ENCODE measurements at regions not wholly inside any gene's neighbourhood (a gene's known extent, or its start where the extent isn't known, plus 50 kb on each side); places are given as distances from the start of the nearest gene placed in this dataset.
A peak's percentile ranks its signal among the peaks of the same experiment; 100 is the strongest.

- H3K27ac Mint-ChIP-seq = no peak overlapping the region
- no peak for DNase-seq
- peaks cover 18% of the 10 kb centered on the region for H3K27me3 Mint-ChIP-seq
- H3K4me1 ChIP-seq (ENCODE audit: control insufficient read depth, insufficient read depth, low read length, poor library complexity, severe bottlenecking) = no peaks in the 10 kb centered on the region
- no peaks in the 10 kb centered on the region for H3K36me3 Mint-ChIP-seq
- no peaks in the 10 kb centered on the region for H3K27me3 ChIP-seq (ENCODE audit: control insufficient read depth, insufficient read depth, low read length)
- H3K36me3 ChIP-seq (ENCODE audit: control insufficient read depth, insufficient read depth, low read length) = no peaks in the 10 kb centered on the region
- no peak overlapping the region for H3K27ac ChIP-seq (ENCODE audit: insufficient read depth, low read length, poor library complexity, severe bottlenecking)
- H3K4me3 ChIP-seq (ENCODE audit: low read depth, low read length) = no peak overlapping the region
- peaks cover 0 to 1% (median 0%) of the 10 kb centered on the region in 7 donors for H3K9me3 Mint-ChIP-seq
- H3K4me3 Mint-ChIP-seq = no peak overlapping the region
- no peaks in the 10 kb centered on the region for H3K9me3 ChIP-seq (ENCODE audit: control insufficient read depth in 2 of 2, low read length in 2 of 2)
- ATAC-seq (ENCODE audit: low read depth in 2 of 2) = no peak
- no peaks in the 10 kb centered on the region for H3K4me1 Mint-ChIP-seq
Observed at GRCh38 chr3:69674752-69675151, 64.5 kb upstream of the MITF start.

GRCh38 chr3:69671082-69671952 is 67.9 kb upstream of the MITF start:
- no peaks in the 10 kb centered on the region for H3K4me1 Mint-ChIP-seq
- peaks cover 0 to 1% (median 0%) of the 10 kb centered on the region in 7 donors for H3K9me3 Mint-ChIP-seq
- Histone ChIP-seq H3K4me1 (ENCODE audit: control insufficient read depth, insufficient read depth, low read length, poor library complexity, severe bottlenecking) (no peaks in the 10 kb centered on the region), H3K4me3 (ENCODE audit: low read depth, low read length) (no peak overlapping the region), H3K27me3 (ENCODE audit: control insufficient read depth, insufficient read depth, low read length) (no peaks in the 10 kb centered on the region), H3K9me3 (ENCODE audit: control insufficient read depth in 2 of 2, low read length in 2 of 2) (no peaks in the 10 kb centered on the region), H3K27ac (ENCODE audit: insufficient read depth, low read length, poor library complexity, severe bottlenecking) (no peak overlapping the region), H3K36me3 (ENCODE audit: control insufficient read depth, insufficient read depth, low read length) (no peaks in the 10 kb centered on the region)
- H3K4me3 Mint-ChIP-seq = no peak overlapping the region
- peaks cover 9% of the 10 kb centered on the region for H3K27me3 Mint-ChIP-seq
- DNase-seq (peak in 1 of 3 donors; percentile 2), ATAC-seq (ENCODE audit: low read depth in 2 of 2) (no peak)
- H3K27ac Mint-ChIP-seq = no peak overlapping the region
- H3K36me3 Mint-ChIP-seq = no peaks in the 10 kb centered on the region

- ATAC-seq (ENCODE audit: low read depth in 2 of 2) (no peak), DNase-seq (no peak)
- Mint-ChIP-seq H3K27ac (no peak overlapping the region), H3K4me1 (no peaks in the 10 kb centered on the region), H3K36me3 (no peaks in the 10 kb centered on the region), H3K27me3 (peaks cover 5% of the 10 kb centered on the region), H3K4me3 (no peak overlapping the region), H3K9me3 (peaks cover 0 to 3% (median 0%) of the 10 kb centered on the region in 7 donors)
- Histone ChIP-seq H3K27ac (ENCODE audit: insufficient read depth, low read length, poor library complexity, severe bottlenecking) (no peak overlapping the region), H3K9me3 (ENCODE audit: control insufficient read depth in 2 of 2, low read length in 2 of 2) (no peaks in the 10 kb centered on the region), H3K36me3 (ENCODE audit: control insufficient read depth, insufficient read depth, low read length) (no peaks in the 10 kb centered on the region), H3K4me1 (ENCODE audit: control insufficient read depth, insufficient read depth, low read length, poor library complexity, severe bottlenecking) (no peaks in the 10 kb centered on the region), H3K27me3 (ENCODE audit: control insufficient read depth, insufficient read depth, low read length) (no peaks in the 10 kb centered on the region), H3K4me3 (ENCODE audit: low read depth, low read length) (no peak overlapping the region)
Observed at GRCh38 chr3:69669070-69669469, 70.2 kb upstream of the MITF start.

- DNase-seq (no peak), ATAC-seq (ENCODE audit: low read depth in 2 of 2) (no peak)
- no peak overlapping the region for H3K4me3 Mint-ChIP-seq
- no peaks in the 10 kb centered on the region for H3K27me3 Mint-ChIP-seq
- Histone ChIP-seq H3K27me3 (ENCODE audit: control insufficient read depth, insufficient read depth, low read length) (no peaks in the 10 kb centered on the region), H3K9me3 (ENCODE audit: control insufficient read depth in 2 of 2, low read length in 2 of 2) (no peaks in the 10 kb centered on the region), H3K4me3 (ENCODE audit: low read depth, low read length) (no peak overlapping the region), H3K4me1 (ENCODE audit: control insufficient read depth, insufficient read depth, low read length, poor library complexity, severe bottlenecking) (no peaks in the 10 kb centered on the region), H3K27ac (ENCODE audit: insufficient read depth, low read length, poor library complexity, severe bottlenecking) (no peak overlapping the region), H3K36me3 (ENCODE audit: control insufficient read depth, insufficient read depth, low read length) (no peaks in the 10 kb centered on the region)
- no peaks in the 10 kb centered on the region for H3K4me1 Mint-ChIP-seq
- no peak overlapping the region for H3K27ac Mint-ChIP-seq
- H3K36me3 Mint-ChIP-seq = no peaks in the 10 kb centered on the region
- H3K9me3 Mint-ChIP-seq = peaks cover 0 to 3% (median 0%) of the 10 kb centered on the region in 7 donors
Observed at GRCh38 chr3:69665026-69665737, 74.1 kb upstream of the MITF start.

- H3K27ac ChIP-seq (ENCODE audit: insufficient read depth, low read length, poor library complexity, severe bottlenecking) = no peak overlapping the region
Observed at GRCh38 chr3:69660631-69661030, 78.6 kb upstream of the MITF start.

GRCh38 chr3:69659180-69659910 is 79.9 kb upstream of the MITF start:
- Mint-ChIP-seq H3K4me3 (no peak overlapping the region), H3K36me3 (no peaks in the 10 kb centered on the region), H3K9me3 (no peaks in the 10 kb centered on the region), H3K4me1 (peaks cover 0 to 2% (median 0%) of the 10 kb centered on the region in 4 donors), H3K27me3 (no peaks in the 10 kb centered on the region), H3K27ac (no peak overlapping the region)
- no peaks in the 10 kb centered on the region for H3K36me3 ChIP-seq (ENCODE audit: control insufficient read depth, insufficient read depth, low read length)
- no peak overlapping the region for H3K27ac ChIP-seq (ENCODE audit: insufficient read depth, low read length, poor library complexity, severe bottlenecking)
- H3K27me3 ChIP-seq (ENCODE audit: control insufficient read depth, insufficient read depth, low read length) = no peaks in the 10 kb centered on the region
- DNase-seq (no peak), ATAC-seq (ENCODE audit: low read depth in 2 of 2) (no peak)
- no peaks in the 10 kb centered on the region for H3K9me3 ChIP-seq (ENCODE audit: control insufficient read depth in 2 of 2, low read length in 2 of 2)
- H3K4me1 ChIP-seq (ENCODE audit: control insufficient read depth, insufficient read depth, low read length, poor library complexity, severe bottlenecking) = no peaks in the 10 kb centered on the region
- H3K4me3 ChIP-seq (ENCODE audit: low read depth, low read length) = no peak overlapping the region

More at GRCh38 chr3:69660631-69661030, 78.6 kb upstream of the MITF start:
- Mint-ChIP-seq H3K9me3 (peaks cover 0 to 2% (median 0%) of the 10 kb centered on the region in 7 donors), H3K36me3 (no peaks in the 10 kb centered on the region), H3K4me3 (no peak overlapping the region), H3K4me1 (peaks cover 0 to 2% (median 0%) of the 10 kb centered on the region in 4 donors), H3K27ac (no peak overlapping the region), H3K27me3 (no peaks in the 10 kb centered on the region)
- no peaks in the 10 kb centered on the region for H3K36me3 ChIP-seq (ENCODE audit: control insufficient read depth, insufficient read depth, low read length)
- H3K9me3 ChIP-seq (ENCODE audit: control insufficient read depth in 2 of 2, low read length in 2 of 2) = no peaks in the 10 kb centered on the region
- no peak overlapping the region for H3K4me3 ChIP-seq (ENCODE audit: low read depth, low read length)
- H3K4me1 ChIP-seq (ENCODE audit: control insufficient read depth, insufficient read depth, low read length, poor library complexity, severe bottlenecking) = no peaks in the 10 kb centered on the region
- ATAC-seq (ENCODE audit: low read depth in 2 of 2) (no peak), DNase-seq (no peak)
- no peaks in the 10 kb centered on the region for H3K27me3 ChIP-seq (ENCODE audit: control insufficient read depth, insufficient read depth, low read length)

GRCh38 chr3:69658514-69659140 is 80.6 kb upstream of the MITF start:
- Mint-ChIP-seq H3K4me1 (peaks cover 0 to 2% (median 0%) of the 10 kb centered on the region in 4 donors), H3K4me3 (no peak overlapping the region), H3K27ac (no peak overlapping the region), H3K9me3 (no peaks in the 10 kb centered on the region), H3K27me3 (no peaks in the 10 kb centered on the region), H3K36me3 (no peaks in the 10 kb centered on the region)
- ATAC-seq (ENCODE audit: low read depth in 2 of 2) (no peak), DNase-seq (no peak)
- Histone ChIP-seq H3K27ac (ENCODE audit: insufficient read depth, low read length, poor library complexity, severe bottlenecking) (no peak overlapping the region), H3K36me3 (ENCODE audit: control insufficient read depth, insufficient read depth, low read length) (no peaks in the 10 kb centered on the region), H3K9me3 (ENCODE audit: control insufficient read depth in 2 of 2, low read length in 2 of 2) (no peaks in the 10 kb centered on the region), H3K27me3 (ENCODE audit: control insufficient read depth, insufficient read depth, low read length) (no peaks in the 10 kb centered on the region), H3K4me1 (ENCODE audit: control insufficient read depth, insufficient read depth, low read length, poor library complexity, severe bottlenecking) (no peaks in the 10 kb centered on the region), H3K4me3 (ENCODE audit: low read depth, low read length) (no peak overlapping the region)

Data from CD4-positive, CD25-positive, alpha-beta regulatory T cell (primary cell).